ENCODE measurements at regions not wholly inside any gene's neighbourhood (a gene's known extent, or its start where the extent isn't known, plus 50 kb on each side); places are given as distances from the start of the nearest gene placed in this dataset.
"Not testable (repeated sequence)": the region's sequence is repeated elsewhere in the genome, so short reads cannot be mapped to it uniquely, and the experiment has no call there.

GRCh38 chr6:12537389-12537788 lies 179.2 kb upstream of the PHACTR1 start:
- no peak for DNase-seq
- intact Hi-C loops (cut with DNase I) = no loop called here

- DNase-seq = no peak
These were observed 177.6 kb upstream of the PHACTR1 start for GRCh38 chr6:12538881-12539357.

GRCh38 chr6:12542319-12543115 lies 174.1 kb upstream of the PHACTR1 start:
- intact Hi-C loops (cut with DNase I); DNase-seq: not testable (repeated sequence)

More at GRCh38 chr6:12538881-12539357, 177.6 kb upstream of the PHACTR1 start:
- intact Hi-C loops (cut with DNase I) = no loop called here

- DNase-seq = no peak
- intact Hi-C loops (cut with DNase I) = no loop called here
These were observed 172.6 kb upstream of the PHACTR1 start for GRCh38 chr6:12543953-12544352.

GRCh38 chr6:12544821-12545565 lies 171.6 kb upstream of the PHACTR1 start:
- DNase-seq = no peak

GRCh38 chr6:12545619-12546409 lies 170.8 kb upstream of the PHACTR1 start:
- DNase-seq = no peak
- intact Hi-C loops (cut with DNase I) = no loop called here

More at GRCh38 chr6:12544821-12545565, 171.6 kb upstream of the PHACTR1 start:
- intact Hi-C loops (cut with DNase I) = no loop called here

- intact Hi-C loops (cut with DNase I) = no loop called here
- DNase-seq = no peak
These were observed 170.1 kb upstream of the PHACTR1 start for GRCh38 chr6:12546410-12547002.

- no peak for DNase-seq
- intact Hi-C loops (cut with DNase I) = no loop called here
These were observed 168.0 kb upstream of the PHACTR1 start for GRCh38 chr6:12548526-12548925.

GRCh38 chr6:12549445-12549844 lies 167.1 kb upstream of the PHACTR1 start:
- intact Hi-C loops (cut with DNase I) = not testable (repeated sequence)
- DNase-seq = peak in 1 of 10 donors; percentile 50

- intact Hi-C loops (cut with DNase I); DNase-seq: not testable (repeated sequence)
These were observed 161.7 kb upstream of the PHACTR1 start for GRCh38 chr6:12554820-12555219.

- DNase-seq = no peak
- intact Hi-C loops (cut with DNase I) = no loop called here
These were observed 161.3 kb upstream of the PHACTR1 start for GRCh38 chr6:12555267-12555666.

GRCh38 chr6:12555781-12556180 lies 160.8 kb upstream of the PHACTR1 start:
- no peak for DNase-seq
- intact Hi-C loops (cut with DNase I) = no loop called here

GRCh38 chr6:12557765-12558164 lies 158.8 kb upstream of the PHACTR1 start:
- DNase-seq = no peak
- intact Hi-C loops (cut with DNase I) = no loop called here

GRCh38 chr6:12560315-12560714 lies 156.3 kb upstream of the PHACTR1 start:
- intact Hi-C loops (cut with DNase I) = no loop called here
- no peak for DNase-seq

GRCh38 chr6:12566618-12567123 lies 149.9 kb upstream of the PHACTR1 start:
- DNase-seq = no peak
- intact Hi-C loops (cut with DNase I) = no loop called here

GRCh38 chr6:12567682-12568081 lies 148.9 kb upstream of the PHACTR1 start:
- DNase-seq = no peak
- intact Hi-C loops (cut with DNase I) = no loop called here

GRCh38 chr6:12569646-12570045 lies 146.9 kb upstream of the PHACTR1 start:
- intact Hi-C loops (cut with DNase I) = no loop called here
- DNase-seq = no peak

GRCh38 chr6:12570461-12571030 lies 146.0 kb upstream of the PHACTR1 start:
- intact Hi-C loops (cut with DNase I) = no loop called here
- DNase-seq = no peak

GRCh38 chr6:12572896-12573827 lies 143.4 kb upstream of the PHACTR1 start:
- peak in 3 of 10 donors; percentile 7 to 78 (median 28) for DNase-seq
- intact Hi-C loops (cut with DNase I) = no loop called here
